NCI-H2196 (cell line): ENCODE measurements at regions not wholly inside any gene's neighbourhood (a gene's known extent, or its start where the extent isn't known, plus 50 kb on each side); places are given as distances from the start of the nearest gene placed in this dataset.

Experiments
- DNase-seq: peaks from one replicate; lab custom pipeline; 2025; ENCODE audit not compliant: unreplicated experiment; lab: John Stamatoyannopoulos, UW

DNA sequence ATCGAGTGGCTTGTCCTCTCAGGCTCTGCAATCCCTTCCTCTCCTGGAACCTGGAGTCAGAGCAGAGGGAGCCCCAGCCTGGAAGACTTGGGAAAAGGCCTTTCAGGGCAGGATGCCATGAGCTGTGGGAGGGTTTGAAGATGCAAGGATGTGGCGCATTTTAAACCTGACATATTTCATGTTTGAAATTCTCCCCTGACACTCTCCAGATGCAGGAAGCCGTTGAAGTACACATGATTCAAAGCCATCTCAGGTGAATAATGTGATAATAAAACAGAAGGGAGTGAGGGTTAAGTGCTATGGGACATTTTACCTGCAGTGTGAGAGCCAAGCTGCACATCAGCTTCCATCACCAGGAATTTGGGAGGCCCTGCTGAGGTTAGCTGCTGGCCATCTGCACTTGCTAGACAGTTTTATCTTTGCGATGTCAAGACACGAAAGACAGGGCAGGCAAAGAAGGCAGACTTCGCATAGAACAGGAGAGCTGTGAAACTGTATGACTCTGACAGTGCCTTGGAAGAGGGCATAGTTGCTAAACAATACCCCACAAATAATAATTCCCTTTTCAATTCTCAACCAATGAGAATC lies 159.1 kb upstream of the GDF10 start:
- DNase-seq: no peak

DNA sequence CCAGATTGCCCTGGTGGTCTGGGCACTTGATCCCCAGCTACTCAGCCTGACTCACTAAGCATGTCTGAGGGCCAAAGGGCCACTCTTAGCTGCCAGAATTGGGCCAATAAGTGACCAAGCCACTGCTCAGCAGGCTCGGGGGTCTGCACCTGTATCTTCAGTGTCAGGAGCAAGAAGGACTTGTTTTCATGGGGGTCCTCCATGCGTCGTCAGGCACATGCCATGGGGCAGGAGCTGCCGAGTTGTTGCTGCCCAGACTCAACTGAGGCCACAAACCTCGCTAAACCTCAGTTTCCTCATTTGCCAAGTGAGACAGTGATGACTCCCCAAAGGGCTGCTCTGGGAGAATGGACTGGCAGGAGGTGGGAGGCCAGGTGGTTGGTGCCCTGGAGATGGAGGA lies 158.6 kb upstream of the GDF10 start:
- DNase-seq: no peak

DNA sequence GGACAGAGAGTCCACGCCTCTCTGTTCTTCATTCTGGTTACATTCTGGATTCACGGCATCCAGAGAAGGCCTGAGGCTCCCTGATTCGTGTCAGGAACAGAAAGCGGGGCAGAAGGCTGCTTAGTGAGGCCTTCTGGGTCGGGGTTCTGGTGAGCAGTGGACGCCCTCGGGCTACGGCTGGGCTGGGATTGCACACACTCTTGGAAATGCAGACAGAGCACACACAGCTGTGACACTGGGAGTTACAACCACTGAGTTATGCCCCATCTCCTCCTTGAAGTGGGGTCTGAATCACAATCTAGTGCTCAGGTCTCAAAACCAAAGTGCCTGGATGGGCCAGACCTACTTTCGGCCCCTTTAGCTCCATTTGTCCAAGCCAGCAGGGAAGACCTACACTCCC lies 156.9 kb upstream of the GDF10 start:
- no peak for DNase-seq

DNA sequence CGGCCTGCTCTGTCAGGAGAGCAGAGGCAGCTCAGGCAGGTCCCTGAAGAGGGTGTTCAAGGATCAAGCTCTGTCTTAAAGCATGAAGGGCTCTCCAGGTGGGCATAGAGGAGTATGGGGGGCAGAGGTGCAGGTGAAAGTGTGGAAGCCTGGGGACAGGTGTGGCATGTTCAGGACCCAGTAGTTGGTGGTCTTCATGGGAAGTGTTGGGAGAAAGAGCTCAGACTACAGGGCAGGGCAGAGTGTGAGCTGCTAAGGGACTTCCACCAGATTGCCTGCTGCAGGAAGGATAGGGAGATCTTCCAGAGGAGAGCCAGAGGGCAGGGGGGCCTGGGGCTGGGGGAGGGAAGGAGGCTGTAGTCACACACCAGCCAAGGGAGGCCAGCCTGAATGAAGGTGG lies 156.5 kb upstream of the GDF10 start:
- no peak for DNase-seq

DNA sequence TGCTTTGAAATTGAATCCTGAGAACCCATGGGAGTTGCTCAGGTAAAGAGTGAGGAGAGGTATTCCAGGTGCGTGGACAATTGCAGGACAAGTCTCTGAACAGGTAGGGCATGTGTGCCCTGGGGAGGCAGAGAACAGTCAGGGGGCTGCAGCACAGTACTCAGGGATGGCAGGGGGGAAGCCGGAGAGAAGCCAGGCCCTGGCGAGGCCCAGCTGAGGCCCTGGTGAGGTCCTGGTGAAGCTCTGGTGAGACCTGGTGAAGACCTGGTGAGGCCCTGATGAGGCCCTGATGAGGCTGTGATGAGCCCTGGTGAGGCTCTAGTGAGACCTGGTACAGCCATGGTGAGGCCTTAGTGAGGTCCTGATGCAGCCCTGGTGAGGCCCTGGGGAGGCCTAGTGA lies 155.5 kb upstream of the GDF10 start:
- DNase-seq: no peak

DNA sequence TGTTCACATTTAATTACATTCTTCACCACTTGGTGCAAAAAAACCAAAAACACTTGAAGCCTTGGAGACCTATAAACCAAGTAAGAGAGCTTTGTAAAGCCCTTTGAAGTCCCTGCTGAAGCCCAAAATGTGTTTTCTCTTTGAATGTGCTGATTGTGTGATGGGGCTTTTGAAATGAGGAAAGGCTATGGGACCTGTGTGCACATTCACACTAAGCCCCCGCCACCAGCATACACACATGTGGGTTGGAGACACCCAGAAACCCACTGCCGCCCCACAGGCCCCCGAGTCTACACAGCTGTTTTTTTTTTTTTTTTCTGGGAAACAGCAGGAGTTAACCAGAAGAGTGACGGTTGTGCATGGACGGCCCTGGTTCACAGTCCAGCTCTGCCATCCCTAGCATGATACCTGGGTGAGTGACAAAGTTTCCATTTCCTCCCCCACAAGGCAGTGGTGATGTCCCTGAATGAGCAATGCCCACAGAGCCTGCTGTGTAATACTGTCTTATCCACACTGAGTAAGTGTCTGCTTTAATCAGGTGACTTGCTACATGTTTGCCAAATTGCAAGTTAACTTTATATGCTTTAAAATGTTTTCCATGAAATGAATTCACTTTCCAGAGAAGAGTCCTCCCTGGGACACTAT lies 154.6 kb upstream of the GDF10 start:
- no peak for DNase-seq

DNA sequence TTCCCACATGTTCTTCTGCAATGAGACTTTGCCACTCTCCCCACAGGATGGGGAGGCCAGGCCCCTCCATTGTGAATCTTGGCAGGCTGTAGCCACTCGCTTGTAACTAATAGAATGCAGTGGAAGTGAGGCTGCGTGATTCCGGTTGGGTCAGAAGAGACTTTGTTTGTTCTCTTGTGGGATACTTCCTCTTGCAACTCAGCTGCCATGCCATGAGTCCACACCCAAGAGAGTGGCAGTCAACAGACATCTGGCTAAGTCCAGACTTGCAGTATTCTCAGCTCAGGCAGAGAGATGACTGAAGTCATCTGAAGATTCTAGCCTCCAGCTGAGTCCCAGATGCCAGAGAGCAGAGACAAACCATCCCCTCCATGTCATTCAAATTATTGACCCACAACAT lies 153.4 kb upstream of the GDF10 start:
- DNase-seq: no peak

DNA sequence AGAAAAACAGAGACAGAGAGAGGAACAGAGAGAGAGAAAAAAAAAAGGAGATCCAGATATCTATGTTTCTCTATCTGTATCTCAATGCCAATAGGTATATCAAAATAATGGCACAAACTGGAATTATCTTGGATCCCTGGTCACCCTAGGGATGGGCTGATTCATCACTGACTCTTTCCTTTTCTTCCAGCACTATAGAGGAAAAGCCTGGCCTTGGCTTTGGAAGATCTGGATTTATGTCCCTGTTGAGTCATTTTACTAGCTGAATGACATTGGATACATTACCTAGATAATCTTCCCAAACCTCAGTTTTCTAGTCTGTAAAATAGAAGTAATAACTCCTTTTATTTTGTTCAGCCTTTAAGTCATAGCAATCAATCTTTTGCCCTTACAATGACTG lies 152.8 kb upstream of the GDF10 start:
- no peak for DNase-seq

DNA sequence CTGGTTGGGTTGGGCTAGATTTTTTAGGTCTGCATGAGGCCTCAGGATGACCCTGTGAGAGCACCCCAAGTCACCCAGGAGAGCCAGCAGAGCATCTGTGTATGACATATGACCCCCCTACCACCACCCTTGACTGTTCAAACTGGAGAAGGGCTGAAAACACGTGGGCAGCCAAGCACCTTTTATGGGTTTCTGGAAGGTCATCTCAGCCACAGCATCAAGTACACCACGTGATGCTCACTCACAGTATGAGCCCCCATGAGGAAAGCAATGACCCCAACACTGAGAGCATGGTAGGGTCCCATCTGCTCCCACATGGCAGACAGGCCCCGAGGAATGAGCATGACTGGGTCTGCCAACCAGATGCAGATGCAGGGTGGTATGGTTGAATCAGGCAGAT lies 149.4 kb upstream of the GDF10 start:
- DNase-seq: no peak

DNA sequence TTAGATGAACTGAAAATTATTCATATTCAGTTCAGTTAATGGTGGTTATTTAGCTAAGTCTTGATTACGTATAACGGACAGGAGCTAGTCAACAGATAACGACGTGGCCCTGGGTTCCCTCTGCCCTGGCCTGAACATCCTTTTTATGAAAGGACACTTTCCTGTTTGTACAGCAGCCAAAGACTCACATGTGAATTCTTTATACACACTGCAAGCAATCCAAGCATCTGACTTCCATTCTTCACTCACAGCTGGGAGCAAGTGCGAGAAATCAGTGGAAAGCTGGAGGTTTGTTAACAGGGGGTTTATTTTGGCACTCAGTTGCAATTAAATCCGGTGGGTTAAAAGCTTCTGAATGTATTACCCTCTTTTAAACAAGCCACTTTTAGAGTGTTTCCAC lies 148.1 kb upstream of the GDF10 start:
- no peak for DNase-seq

DNA sequence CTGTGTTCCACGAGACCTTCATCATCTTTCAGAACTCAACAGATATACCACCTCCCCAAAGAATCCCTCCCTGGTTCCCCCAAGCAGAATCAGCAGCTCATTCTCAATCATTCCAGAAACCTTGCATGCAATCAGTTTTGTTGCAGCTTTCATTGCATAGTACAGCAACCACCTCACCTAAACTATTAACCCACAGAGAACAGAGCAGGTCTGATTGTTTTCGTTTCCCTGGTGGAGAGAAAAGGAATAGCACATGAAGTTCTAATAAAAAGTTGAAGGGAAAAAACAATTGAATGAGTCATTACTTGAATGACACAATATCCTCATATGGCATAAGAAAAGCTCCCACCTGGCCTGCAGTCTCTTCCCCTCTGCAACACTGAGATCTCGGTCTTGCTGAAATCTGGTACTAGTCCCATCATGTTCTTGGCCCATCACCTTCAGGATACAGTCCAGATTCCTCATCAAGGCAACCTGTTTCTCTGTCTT lies 147.1 kb upstream of the GDF10 start:
- no peak for DNase-seq

DNA sequence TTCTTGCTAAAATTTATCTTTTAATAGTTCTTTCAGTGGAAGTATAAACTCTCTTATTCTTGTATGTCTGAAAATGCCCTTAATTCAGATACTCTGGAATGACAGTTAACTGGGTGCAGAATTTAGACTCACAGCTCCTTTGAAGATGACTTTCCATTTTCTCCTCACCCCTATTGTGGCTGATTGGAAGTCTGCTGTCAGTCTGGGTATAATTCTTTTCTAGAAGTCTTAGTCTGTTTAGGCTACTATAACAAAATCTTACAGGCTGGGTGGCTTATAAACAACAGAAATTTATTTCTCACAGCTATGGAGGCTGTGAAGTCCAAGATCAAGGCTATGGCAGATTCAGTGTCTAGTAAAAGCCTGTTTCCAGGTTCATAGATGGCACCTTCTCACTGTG lies 145.2 kb upstream of the GDF10 start:
- DNase-seq: no peak

DNA sequence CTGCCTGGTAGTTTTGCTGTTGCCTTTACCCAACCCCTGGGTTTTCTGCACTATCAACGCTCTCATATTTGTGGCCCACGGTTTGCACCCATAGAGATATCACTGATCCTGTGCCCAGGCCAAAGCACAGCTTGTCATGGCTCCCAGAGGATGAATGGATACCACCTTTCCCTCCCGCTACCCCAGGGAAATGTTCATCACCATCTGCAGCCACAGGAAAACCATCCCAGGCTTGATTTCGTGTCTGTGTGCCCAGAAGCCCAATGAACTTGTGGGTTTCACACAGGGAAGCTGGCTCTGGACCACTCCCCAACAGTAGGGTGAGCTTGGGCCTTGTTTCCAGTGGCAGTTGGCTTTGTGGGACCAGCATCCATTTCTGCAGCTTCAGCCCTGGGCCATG lies 143.1 kb upstream of the GDF10 start:
- DNase-seq: no peak

DNA sequence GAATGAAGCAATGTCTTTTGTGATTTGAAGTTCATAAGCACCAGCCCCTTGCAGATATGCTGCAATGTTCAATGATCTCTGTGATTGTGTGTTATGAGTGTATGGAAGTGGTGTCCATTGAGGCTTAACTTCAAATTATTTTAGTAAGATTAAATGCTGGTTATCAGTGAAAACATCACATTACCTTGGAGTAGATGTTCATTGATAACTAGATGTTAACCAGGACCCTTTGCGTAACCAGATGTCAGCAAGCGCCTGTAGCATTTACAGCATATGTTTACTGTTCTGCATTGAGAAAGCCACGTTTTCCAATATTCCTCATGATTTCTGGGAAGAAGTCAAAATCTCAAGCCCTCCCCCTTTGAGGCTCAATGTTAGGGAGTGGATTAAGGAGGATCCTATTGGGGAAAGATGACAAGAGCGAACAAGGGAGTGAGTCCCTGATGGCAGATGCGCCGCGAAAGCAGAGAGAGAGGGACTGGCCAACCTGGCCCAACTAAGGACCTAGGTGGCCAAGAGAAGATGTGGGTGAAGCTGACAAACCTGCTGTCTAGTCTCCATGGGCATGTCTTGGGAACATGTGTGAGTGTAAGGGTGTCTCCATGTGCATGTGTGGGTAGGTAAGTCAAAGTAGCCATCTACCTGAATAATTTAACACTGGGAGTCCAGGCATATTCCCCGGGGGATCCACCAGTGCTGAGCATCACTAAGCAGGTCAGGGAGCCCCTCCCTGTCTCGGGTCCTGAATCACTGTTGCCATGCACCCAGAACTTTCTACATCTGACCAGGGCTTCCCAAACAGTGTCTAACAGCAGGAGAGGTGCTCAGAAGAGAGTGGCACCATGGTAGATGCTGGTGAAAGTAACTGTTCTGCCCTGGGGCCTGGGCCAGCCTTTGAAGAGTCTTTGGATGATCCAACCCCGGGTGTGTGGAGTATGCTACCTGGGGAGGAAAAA lies 141.6 kb upstream of the GDF10 start:
- DNase-seq: no peak

DNA sequence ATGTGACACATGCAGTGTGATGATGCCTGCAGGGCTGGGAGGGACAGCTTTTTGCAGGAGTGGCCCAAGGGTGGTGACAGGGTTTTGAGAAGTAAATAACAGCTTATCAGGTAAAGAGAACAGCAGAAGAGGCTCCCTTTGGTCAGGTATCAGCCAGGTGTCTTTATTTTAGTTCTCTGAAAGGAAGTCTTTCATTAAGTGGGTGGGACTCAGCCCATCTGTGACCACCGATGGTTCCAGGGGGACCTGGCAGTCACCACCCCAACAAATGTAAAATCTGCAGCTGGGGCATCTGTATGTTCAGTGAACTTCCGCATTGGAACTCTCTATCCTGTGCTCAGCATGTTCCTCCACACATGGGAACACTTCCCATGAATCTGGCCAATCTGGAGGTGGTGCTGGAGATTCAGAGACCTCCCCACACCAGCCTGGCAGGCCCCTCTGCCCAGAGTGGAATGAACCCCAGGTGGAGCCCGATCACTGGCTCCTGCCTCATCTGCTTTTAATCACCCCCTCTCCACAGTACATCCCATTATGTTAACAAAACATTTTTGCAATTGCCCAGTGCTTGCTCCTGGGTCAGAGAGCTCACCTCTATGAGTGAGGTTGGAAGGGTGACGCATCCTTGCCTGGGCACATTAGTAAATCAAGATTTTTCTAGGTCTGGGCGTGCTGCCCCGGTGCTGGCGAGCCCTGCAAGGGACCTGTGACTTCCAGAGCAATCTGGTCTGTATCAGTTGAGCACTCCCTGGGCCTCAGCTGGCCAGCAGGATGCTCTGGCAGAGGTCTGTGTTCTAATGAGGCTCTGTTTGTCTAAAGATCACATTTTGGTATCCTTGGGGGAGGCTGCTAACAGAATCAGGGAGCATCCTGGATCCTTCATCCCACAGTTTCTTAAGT lies 140.4 kb upstream of the GDF10 start:
- no peak for DNase-seq

DNA sequence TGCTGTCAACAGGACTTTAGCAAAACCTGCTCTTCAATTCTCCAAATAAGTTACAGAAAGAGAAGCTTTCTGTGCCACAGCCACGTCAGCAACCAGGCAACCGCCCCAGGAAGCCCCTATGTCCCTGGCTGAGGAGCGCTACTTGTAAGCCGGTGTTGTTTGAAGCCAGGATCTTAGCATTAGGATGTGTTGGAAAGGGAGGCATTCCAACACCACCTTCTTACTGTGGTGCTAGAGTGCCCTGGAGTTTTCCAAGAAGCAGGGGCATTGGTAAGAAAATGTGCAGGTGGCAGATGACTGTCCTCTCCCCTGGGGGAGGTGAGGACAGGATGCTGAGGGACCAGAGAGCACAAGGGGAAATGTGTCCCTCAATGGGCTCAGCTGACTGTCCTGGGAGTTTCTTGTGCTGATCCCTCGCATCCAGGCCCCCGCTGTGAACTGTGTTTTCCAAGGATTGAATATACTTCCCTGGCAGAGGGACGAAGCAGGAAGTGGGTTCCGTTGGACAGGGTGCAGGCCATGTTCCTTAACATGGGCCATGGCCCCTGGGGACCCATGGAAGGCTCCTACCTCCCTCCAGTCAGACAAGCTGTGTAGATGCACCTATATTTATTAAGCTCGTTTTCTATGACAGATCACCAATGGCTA lies 139.6 kb upstream of the GDF10 start:
- no peak for DNase-seq

DNA sequence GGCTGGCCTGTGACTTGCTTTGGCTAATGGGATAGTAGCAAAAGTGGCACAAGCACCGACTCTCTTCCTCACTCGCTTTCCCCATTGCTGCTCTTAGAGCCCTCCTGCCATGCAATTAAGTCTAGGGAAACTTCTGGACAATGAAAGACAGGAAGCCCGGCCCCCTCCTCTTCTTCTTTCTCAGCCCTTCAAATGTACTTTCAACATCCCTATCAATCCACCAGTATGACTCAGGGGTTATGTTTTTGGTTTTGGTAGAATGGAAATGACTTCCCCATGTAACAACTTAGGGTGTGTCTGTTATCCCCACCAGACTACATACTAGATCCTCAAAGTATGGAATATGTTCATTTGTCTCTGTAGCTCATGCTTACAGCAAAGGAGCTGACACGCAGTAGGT lies 139.0 kb upstream of the GDF10 start:
- DNase-seq: no peak

DNA sequence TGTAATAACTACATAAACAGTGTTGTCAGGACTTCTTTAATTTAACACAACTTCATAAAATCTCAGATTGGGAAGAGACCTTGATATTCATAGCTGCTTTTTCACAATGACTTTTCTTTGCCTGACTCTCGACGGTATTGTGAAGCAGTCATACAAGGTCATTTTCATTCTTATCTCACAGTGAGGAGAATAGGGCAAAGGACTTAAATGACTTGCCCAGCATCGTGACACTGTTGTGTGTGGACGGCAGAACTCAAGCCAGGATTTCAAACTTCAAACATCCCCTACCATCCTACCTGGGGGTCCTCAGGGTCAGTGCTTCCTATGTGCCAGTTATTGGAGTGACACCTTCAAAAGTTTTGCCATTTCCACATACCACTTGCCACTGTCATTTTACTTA lies 138.5 kb upstream of the GDF10 start:
- DNase-seq: no peak

DNA sequence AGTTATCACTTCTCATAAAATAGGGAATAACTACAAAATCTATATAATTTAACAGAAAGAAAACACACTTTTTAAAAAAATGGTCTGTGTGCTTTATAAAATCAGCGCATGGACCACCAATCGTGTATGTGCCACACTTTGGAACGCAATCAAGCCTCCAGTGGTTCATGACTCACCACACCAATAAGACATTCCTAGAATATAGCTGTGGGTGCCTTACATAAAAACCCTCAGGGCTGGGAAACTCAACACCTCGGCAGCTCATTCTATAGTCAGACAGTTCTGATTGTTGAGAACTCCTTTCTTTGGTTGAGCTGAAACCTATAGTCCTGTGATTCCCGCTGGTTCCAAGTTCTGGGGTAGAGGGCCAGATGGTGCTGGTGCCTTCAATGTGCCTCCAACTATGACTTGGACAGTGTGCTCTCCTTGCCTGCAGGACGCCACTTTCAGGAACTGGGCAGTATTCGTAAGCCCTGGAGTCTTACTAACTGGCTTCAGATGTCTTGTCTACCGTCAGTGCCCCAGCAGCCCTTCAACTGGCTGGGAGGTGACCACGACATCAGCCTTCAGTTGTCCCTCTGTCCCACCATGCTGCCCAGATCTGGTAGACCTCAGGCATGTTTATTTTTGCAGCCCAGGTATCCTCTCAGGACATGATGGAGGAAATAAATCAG lies 135.7 kb upstream of the GDF10 start:
- DNase-seq: no peak

DNA sequence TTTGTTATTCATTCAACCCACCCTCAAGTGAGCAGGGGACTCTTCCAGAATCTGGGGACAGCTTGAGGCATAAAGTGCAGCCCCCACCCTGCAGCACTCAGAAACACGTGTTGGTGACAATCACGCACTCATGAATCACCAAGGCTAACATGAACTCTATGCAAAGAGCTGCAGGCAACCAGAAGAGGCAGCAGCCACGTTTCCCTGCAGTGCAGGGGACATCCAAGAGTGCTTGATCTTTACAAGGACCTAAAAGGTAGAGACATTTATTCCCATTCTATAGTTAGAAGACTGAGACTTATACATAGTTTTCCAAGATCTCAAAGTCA lies 135.2 kb upstream of the GDF10 start:
- DNase-seq: no peak
